Esophagus (tissue), 2 donors: ENCODE measurements at regions not wholly inside any gene's neighbourhood (a gene's known extent, or its start where the extent isn't known, plus 50 kb on each side); places are given as distances from the start of the nearest gene placed in this dataset.
A peak's percentile ranks its signal among the peaks of the same experiment; 100 is the strongest.

Experiments
- H3K27ac ChIP-seq, 2 donors: one replicate each; pipeline ENCODE4 v1.5.1; 2013; ENCODE audit warnings: low read depth in 2 of 2, mild to moderate bottlenecking in 2 of 2, inconsistent platforms in 1 of 2, low read length in 1 of 2, moderate library complexity in 1 of 2
- H3K27me3 ChIP-seq, 2 donors: one replicate each; pipeline ENCODE4 v1.6.1; 2013; ENCODE audit warnings: low read length in 2 of 2, control low read depth in 1 of 2, mild to moderate bottlenecking in 1 of 2; ENCODE audit not compliant: insufficient read depth in 2 of 2, control insufficient read depth in 1 of 2
- H3K36me3 ChIP-seq, 2 donors: one replicate each; pipeline ENCODE4 v1.6.1; 2013; ENCODE audit warnings: low read length in 1 of 2; ENCODE audit not compliant: control insufficient read depth in 2 of 2, insufficient read depth in 2 of 2
- H3K4me1 ChIP-seq, 2 donors: one replicate each; pipeline ENCODE4 v1.6.1; 2013; ENCODE audit warnings: low read length in 1 of 2; ENCODE audit not compliant: control insufficient read depth in 2 of 2, insufficient read depth in 2 of 2
- H3K4me3 ChIP-seq, 2 donors: one replicate each; pipeline ENCODE4 v1.5.1; 2013; ENCODE audit warnings: low read length in 2 of 2, mild to moderate bottlenecking in 2 of 2, low read depth in 1 of 2, moderate library complexity in 1 of 2
- H3K9me3 ChIP-seq, 2 donors: one replicate each; pipeline ENCODE4 v1.6.1; 2013; ENCODE audit warnings: mild to moderate bottlenecking in 2 of 2, low read depth in 1 of 2, low read length in 1 of 2, moderate library complexity in 1 of 2; ENCODE audit not compliant: control insufficient read depth in 2 of 2, insufficient read depth in 1 of 2
- WGBS, 2 donors: extraction: QIAGEN DNeasy Blood & Tissue Kit; methylation state at CpG; one replicate each; pipeline ENCODE4 v1.1.7; 2013; 5-methylcytosine and 5-hydroxymethylcytosine counted together
- donor health status: healthy with polysubstance abuse.
- donor health status: Bipolar disorder and iron deficiency.

GRCh38 chr14:98345161-98345560 lies 926.8 kb downstream of the BCL11B start:
- Histone ChIP-seq H3K4me3 (no peak overlapping the region), H3K9me3 (no peaks in the 10 kb centered on the region), H3K27me3 (no peaks in the 10 kb centered on the region), H3K36me3 (no peaks in the 10 kb centered on the region), H3K4me1 (no peaks in the 10 kb centered on the region), H3K27ac (no peak overlapping the region)
- WGBS, 2 donors, result 51 to 67% methylated on average over 5 of the region's 5 CpGs

GRCh38 chr14:98347686-98348085 lies 924.3 kb downstream of the BCL11B start:
- WGBS, 2 donors, result 81 to 84% methylated on average over 7 of the region's 7 CpGs
- Histone ChIP-seq H3K4me1 (no peaks in the 10 kb centered on the region), H3K36me3 (no peaks in the 10 kb centered on the region), H3K27ac (no peak overlapping the region), H3K27me3 (no peaks in the 10 kb centered on the region), H3K4me3 (no peak overlapping the region), H3K9me3 (no peaks in the 10 kb centered on the region)

GRCh38 chr14:98348505-98348904 lies 923.5 kb downstream of the BCL11B start:
- Histone ChIP-seq H3K4me1 (no peaks in the 10 kb centered on the region), H3K9me3 (no peaks in the 10 kb centered on the region), H3K4me3 (no peak overlapping the region), H3K27me3 (no peaks in the 10 kb centered on the region), H3K27ac (no peak overlapping the region), H3K36me3 (no peaks in the 10 kb centered on the region)
- WGBS, 2 donors, result 79 to 82% methylated on average over 3 of the region's 3 CpGs

GRCh38 chr14:98350213-98350612 lies 921.8 kb downstream of the BCL11B start:
- no peaks in the 10 kb centered on the region for H3K9me3 ChIP-seq
- no peak overlapping the region for H3K27ac ChIP-seq
- WGBS, 2 donors, result 75 to 76% methylated on average over 2 of the region's 2 CpGs
- H3K4me3 ChIP-seq, result no peak overlapping the region
- H3K4me1 ChIP-seq, result no peaks in the 10 kb centered on the region
- H3K27me3 ChIP-seq, result no peaks in the 10 kb centered on the region
- H3K36me3 ChIP-seq, result no peaks in the 10 kb centered on the region

GRCh38 chr14:98364961-98365360 lies 907.0 kb downstream of the BCL11B start:
- WGBS, 2 donors, result 83 to 93% methylated on average over 1 of the region's 1 CpG
- H3K9me3 ChIP-seq, result no peaks in the 10 kb centered on the region
- no peaks in the 10 kb centered on the region for H3K27me3 ChIP-seq
- H3K4me1 ChIP-seq, result no peaks in the 10 kb centered on the region
- no peaks in the 10 kb centered on the region for H3K36me3 ChIP-seq
- H3K27ac ChIP-seq, result no peak overlapping the region
- no peak overlapping the region for H3K4me3 ChIP-seq

- Histone ChIP-seq H3K4me1 (peaks cover 0 to 4% of the 10 kb centered on the region in 2 donors), H3K27ac (no peak overlapping the region), H3K4me3 (no peak overlapping the region), H3K36me3 (no peaks in the 10 kb centered on the region), H3K9me3 (no peaks in the 10 kb centered on the region), H3K27me3 (no peaks in the 10 kb centered on the region)
- 95 to 96% methylated on average over 6 of the region's 6 CpGs for WGBS, 2 donors
These were observed 905.6 kb downstream of the BCL11B start for GRCh38 chr14:98366429-98366828.

GRCh38 chr14:98368221-98368620 lies 903.8 kb downstream of the BCL11B start:
- H3K36me3 ChIP-seq, result no peaks in the 10 kb centered on the region
- H3K4me3 ChIP-seq, result no peak overlapping the region
- H3K27me3 ChIP-seq, result no peaks in the 10 kb centered on the region
- no peaks in the 10 kb centered on the region for H3K9me3 ChIP-seq
- H3K27ac ChIP-seq, result peak overlapping the region in 1 of 2 donors; percentile 52
- WGBS, 2 donors, result 35 to 62% methylated on average over 1 of the region's 1 CpG
- peaks cover 0 to 4% of the 10 kb centered on the region in 2 donors for H3K4me1 ChIP-seq

GRCh38 chr14:98368916-98369315 lies 903.1 kb downstream of the BCL11B start:
- WGBS, 2 donors, result 45 to 52% methylated on average over 3 of the region's 3 CpGs
- no peaks in the 10 kb centered on the region for H3K27me3 ChIP-seq
- peaks cover 0 to 4% of the 10 kb centered on the region in 2 donors for H3K4me1 ChIP-seq
- H3K4me3 ChIP-seq, result no peak overlapping the region
- H3K27ac ChIP-seq, result peak overlapping the region; percentile 30 to 42
- no peaks in the 10 kb centered on the region for H3K9me3 ChIP-seq
- no peaks in the 10 kb centered on the region for H3K36me3 ChIP-seq

- Histone ChIP-seq H3K27ac (peak overlapping the region in 1 of 2 donors; percentile 37), H3K9me3 (no peaks in the 10 kb centered on the region), H3K4me1 (peaks cover 0 to 4% of the 10 kb centered on the region in 2 donors), H3K36me3 (no peaks in the 10 kb centered on the region), H3K4me3 (no peak overlapping the region), H3K27me3 (no peaks in the 10 kb centered on the region)
- WGBS, 2 donors, result 56 to 58% methylated on average over 2 of the region's 2 CpGs
These were observed 902.7 kb downstream of the BCL11B start for GRCh38 chr14:98369344-98369743.

GRCh38 chr14:98370352-98370751 lies 901.6 kb downstream of the BCL11B start:
- WGBS, 2 donors, result 37% methylated on average over 6 of the region's 6 CpGs
- H3K27ac ChIP-seq, result peak overlapping the region; percentile 59 to 72
- H3K4me1 ChIP-seq, result peaks cover 0 to 4% of the 10 kb centered on the region in 2 donors
- no peaks in the 10 kb centered on the region for H3K27me3 ChIP-seq
- H3K9me3 ChIP-seq, result no peaks in the 10 kb centered on the region
- no peaks in the 10 kb centered on the region for H3K36me3 ChIP-seq
- H3K4me3 ChIP-seq, result no peak overlapping the region
